ENCODE measurements at regions not wholly inside any gene's neighbourhood (a gene's known extent, or its start where the extent isn't known, plus 50 kb on each side); places are given as distances from the start of the nearest gene placed in this dataset.

DNA sequence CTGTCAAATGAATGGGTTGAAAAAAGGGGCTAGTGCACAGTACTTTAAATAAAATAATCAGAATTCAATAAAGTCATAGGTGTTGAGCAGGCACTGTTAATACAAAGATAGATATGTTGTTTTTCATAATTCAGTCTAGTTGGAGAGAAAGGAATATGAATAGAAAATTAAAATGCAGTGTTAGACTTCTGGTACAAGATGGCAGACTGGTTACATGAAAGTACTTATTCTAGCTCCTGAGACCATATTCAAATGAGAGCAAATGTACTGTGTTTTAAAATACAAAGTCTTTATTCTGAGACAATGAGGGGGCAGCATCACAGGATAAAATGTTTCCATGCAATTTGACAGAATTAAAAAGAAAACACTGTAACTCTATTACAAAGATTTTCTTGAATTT lies 542.1 kb downstream of the COL11A1 start:
- FAIRE-seq (no peak), DNase-seq (ENCODE audit: low read depth, low spot score) (no peak)
- H3K27ac ChIP-seq (ENCODE audit: control insufficient read depth, insufficient read depth, low read length): no peak overlapping the region
- dilution Hi-C loops (cut with MboI; ENCODE audit: extremely low pct_ligation_motif_present, low sequenced_read_pairs): no loop called here
- no peak overlapping the region for H2AFZ ChIP-seq (ENCODE audit: control insufficient read depth, low read length)
- no peaks in the 10 kb centered on the region for H3K4me1 ChIP-seq (ENCODE audit: control insufficient read depth, extremely low read depth, insufficient read depth, low read length)
- H3K9ac ChIP-seq (ENCODE audit: control insufficient read depth, extremely low read depth, insufficient read depth, low read length): no peak overlapping the region
- no peaks in the 10 kb centered on the region for H3K79me2 ChIP-seq (ENCODE audit: control insufficient read depth, insufficient read depth, low read length)
- TF ChIP-seq EZH2 (IDR thresholded peaks at IDR 0.05; ENCODE audit: low read length): no peak
- TF ChIP-seq, protein P1, sequence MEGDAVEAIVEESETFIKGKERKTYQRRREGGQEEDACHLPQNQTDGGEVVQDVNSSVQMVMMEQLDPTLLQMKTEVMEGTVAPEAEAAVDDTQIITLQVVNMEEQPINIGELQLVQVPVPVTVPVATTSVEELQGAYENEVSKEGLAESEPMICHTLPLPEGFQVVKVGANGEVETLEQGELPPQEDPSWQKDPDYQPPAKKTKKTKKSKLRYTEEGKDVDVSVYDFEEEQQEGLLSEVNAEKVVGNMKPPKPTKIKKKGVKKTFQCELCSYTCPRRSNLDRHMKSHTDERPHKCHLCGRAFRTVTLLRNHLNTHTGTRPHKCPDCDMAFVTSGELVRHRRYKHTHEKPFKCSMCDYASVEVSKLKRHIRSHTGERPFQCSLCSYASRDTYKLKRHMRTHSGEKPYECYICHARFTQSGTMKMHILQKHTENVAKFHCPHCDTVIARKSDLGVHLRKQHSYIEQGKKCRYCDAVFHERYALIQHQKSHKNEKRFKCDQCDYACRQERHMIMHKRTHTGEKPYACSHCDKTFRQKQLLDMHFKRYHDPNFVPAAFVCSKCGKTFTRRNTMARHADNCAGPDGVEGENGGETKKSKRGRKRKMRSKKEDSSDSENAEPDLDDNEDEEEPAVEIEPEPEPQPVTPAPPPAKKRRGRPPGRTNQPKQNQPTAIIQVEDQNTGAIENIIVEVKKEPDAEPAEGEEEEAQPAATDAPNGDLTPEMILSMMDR (optimal IDR thresholded peaks at IDR 0.05 in 1 of 3, IDR thresholded peaks at IDR 0.05 in 1 of 3, conservative IDR thresholded peaks at IDR 0.05 in 1 of 3; ENCODE audit: extremely low read depth in 1 of 3, insufficient read depth in 2 of 3, low read length in 3 of 3): no peak
- no peaks in the 10 kb centered on the region for H3K36me3 ChIP-seq (ENCODE audit: control insufficient read depth in 2 of 2, extremely low read depth in 1 of 2, insufficient read depth in 2 of 2, low read length in 2 of 2)
- H3K27me3 ChIP-seq (ENCODE audit: control insufficient read depth, extremely low read depth, insufficient read depth, low read length): no peaks in the 10 kb centered on the region
- H3K9me3 ChIP-seq (ENCODE audit: control insufficient read depth, low read depth, low read length): no peaks in the 10 kb centered on the region
- no peaks in the 10 kb centered on the region for H3K9me1 ChIP-seq (ENCODE audit: control insufficient read depth, extremely low read depth, insufficient read depth, low read length)
- H4K20me1 ChIP-seq (ENCODE audit: control insufficient read depth, extremely low read depth, insufficient read depth, low read length): no peaks in the 10 kb centered on the region
- no peak overlapping the region for H3K4me2 ChIP-seq (ENCODE audit: control insufficient read depth, extremely low read depth, insufficient read depth, low read depth, low read length)
- H3K4me3 ChIP-seq (ENCODE audit: control insufficient read depth in 2 of 3, extremely low read depth in 1 of 3, insufficient read depth in 2 of 3, low read depth in 1 of 3, low read length in 3 of 3): no peak overlapping the region

- no peak overlapping the region for H3K4me3 ChIP-seq (ENCODE audit: control insufficient read depth in 2 of 3, extremely low read depth in 1 of 3, insufficient read depth in 2 of 3, low read depth in 1 of 3, low read length in 3 of 3)
- dilution Hi-C loops (cut with MboI; ENCODE audit: extremely low pct_ligation_motif_present, low sequenced_read_pairs): no loop called here
- H2AFZ ChIP-seq (ENCODE audit: control insufficient read depth, low read length): no peak overlapping the region
- H3K27ac ChIP-seq (ENCODE audit: control insufficient read depth, insufficient read depth, low read length): no peak overlapping the region
- H3K9ac ChIP-seq (ENCODE audit: control insufficient read depth, extremely low read depth, insufficient read depth, low read length): no peak overlapping the region
- no peaks in the 10 kb centered on the region for H3K79me2 ChIP-seq (ENCODE audit: control insufficient read depth, insufficient read depth, low read length)
- H3K36me3 ChIP-seq (ENCODE audit: control insufficient read depth in 2 of 2, extremely low read depth in 1 of 2, insufficient read depth in 2 of 2, low read length in 2 of 2): no peaks in the 10 kb centered on the region
- H3K9me3 ChIP-seq (ENCODE audit: control insufficient read depth, low read depth, low read length): no peaks in the 10 kb centered on the region
- no peaks in the 10 kb centered on the region for H3K9me1 ChIP-seq (ENCODE audit: control insufficient read depth, extremely low read depth, insufficient read depth, low read length)
- H4K20me1 ChIP-seq (ENCODE audit: control insufficient read depth, extremely low read depth, insufficient read depth, low read length): no peaks in the 10 kb centered on the region
- FAIRE-seq (no peak), DNase-seq (ENCODE audit: low read depth, low spot score) (no peak)
- H3K4me1 ChIP-seq (ENCODE audit: control insufficient read depth, extremely low read depth, insufficient read depth, low read length): no peaks in the 10 kb centered on the region
- H3K27me3 ChIP-seq (ENCODE audit: control insufficient read depth, extremely low read depth, insufficient read depth, low read length): no peaks in the 10 kb centered on the region
- no peak overlapping the region for H3K4me2 ChIP-seq (ENCODE audit: control insufficient read depth, extremely low read depth, insufficient read depth, low read depth, low read length)
- TF ChIP-seq EZH2 (IDR thresholded peaks at IDR 0.05; ENCODE audit: low read length): no peak
- TF ChIP-seq, protein P1 (optimal IDR thresholded peaks at IDR 0.05 in 1 of 3, IDR thresholded peaks at IDR 0.05 in 1 of 3, conservative IDR thresholded peaks at IDR 0.05 in 1 of 3; ENCODE audit: extremely low read depth in 1 of 3, insufficient read depth in 2 of 3, low read length in 3 of 3): no peak
These were observed 545.9 kb downstream of the COL11A1 start for GRCh38 chr1:102562380-102562779.

Data from keratinocyte (primary cell).